HepG2 (cell line): ENCODE measurements at regions not wholly inside any gene's neighbourhood (a gene's known extent, or its start where the extent isn't known, plus 50 kb on each side); places are given as distances from the start of the nearest gene placed in this dataset.

Source experiments
- CENPX ChIP-seq: sonication (generic); formaldehyde crosslinking; IDR thresholded peaks from 2 replicates; pipeline ENCODE4 v1.9.0; 2021; ENCODE audit warnings: mild to moderate bottlenecking, missing genetic modification reagents, moderate library complexity
- DRAP1 ChIP-seq: IDR thresholded peaks from 2 replicates; pipeline ENCODE4 v1.6.1; 2016; ENCODE audit warnings: missing genetic modification reagents, missing compliant biosample characterization
- GFI1 ChIP-seq: sonication (generic); formaldehyde crosslinking; IDR thresholded peaks from 2 replicates; pipeline ENCODE4 v1.5.0; 2020; ENCODE audit warnings: missing genetic modification reagents, mild to moderate bottlenecking, borderline replicate concordance
- KDM6A ChIP-seq: IDR thresholded peaks from 2 replicates; pipeline ENCODE4 v1.6.1; 2016; ENCODE audit warnings: low read depth
- MATR3 ChIP-seq: sonication (generic); formaldehyde crosslinking; IDR thresholded peaks from 2 replicates; pipeline ENCODE4 v1.4.0; 2020; ENCODE audit warnings: missing genetic modification reagents
- MTA1 ChIP-seq: sonication (generic); formaldehyde crosslinking; IDR thresholded peaks from 2 replicates; pipeline ENCODE4 v1.4.0; 2020; ENCODE audit warnings: missing genetic modification reagents, mild to moderate bottlenecking, borderline replicate concordance
- PAXIP1 ChIP-seq: sonication (generic); formaldehyde crosslinking; conservative IDR thresholded peaks from 2 replicates; pipeline ENCODE4 v1.4.0; 2020; ENCODE audit warnings: mild to moderate bottlenecking, missing genetic modification reagents, moderate library complexity
- PPARG ChIP-seq: conservative IDR thresholded peaks from 2 replicates; pipeline ENCODE4 v1.6.1; 2016; ENCODE audit warnings: missing biosample characterization, missing genetic modification reagents
- THYN1 ChIP-seq: sonication (generic); formaldehyde crosslinking; IDR thresholded peaks from 2 replicates; pipeline ENCODE4 v1.8.1; 2023; ENCODE audit warnings: low read depth, mild to moderate bottlenecking, moderate library complexity, missing genetic modification reagents, borderline replicate concordance
- ZMYM4 ChIP-seq: sonication (generic); formaldehyde crosslinking; IDR thresholded peaks from 2 replicates; pipeline ENCODE4 v1.8.1; 2023; ENCODE audit warnings: mild to moderate bottlenecking, missing genetic modification reagents
- ZNF597 ChIP-seq: sonication (generic); formaldehyde crosslinking; IDR thresholded peaks from 2 replicates; pipeline ENCODE4 v1.5.0; 2020; ENCODE audit warnings: missing genetic modification reagents

- TF ChIP-seq PAXIP1 (CRISPR knock-in tag) (no peak), ZNF597 (CRISPR knock-in tag) (no peak), MTA1 (CRISPR knock-in tag) (no peak), ZMYM4 (CRISPR knock-in tag) (no peak), THYN1 (CRISPR knock-in tag) (no peak), KDM6A (CRISPR knock-in tag) (no peak), PPARG (CRISPR knock-in tag) (no peak), DRAP1 (CRISPR knock-in tag) (no peak), MATR3 (CRISPR knock-in tag) (no peak), CENPX (CRISPR knock-in tag) (no peak), GFI1 (CRISPR knock-in tag) (no peak)
Observed at GRCh38 chr18:75156831-75157230, 52.1 kb downstream of the PTGR3 start (continued).
